ENCODE measurements at regions not wholly inside any gene's neighbourhood (a gene's known extent, or its start where the extent isn't known, plus 50 kb on each side); places are given as distances from the start of the nearest gene placed in this dataset.
A peak's percentile ranks its signal among the peaks of the same experiment; 100 is the strongest.

DNA sequence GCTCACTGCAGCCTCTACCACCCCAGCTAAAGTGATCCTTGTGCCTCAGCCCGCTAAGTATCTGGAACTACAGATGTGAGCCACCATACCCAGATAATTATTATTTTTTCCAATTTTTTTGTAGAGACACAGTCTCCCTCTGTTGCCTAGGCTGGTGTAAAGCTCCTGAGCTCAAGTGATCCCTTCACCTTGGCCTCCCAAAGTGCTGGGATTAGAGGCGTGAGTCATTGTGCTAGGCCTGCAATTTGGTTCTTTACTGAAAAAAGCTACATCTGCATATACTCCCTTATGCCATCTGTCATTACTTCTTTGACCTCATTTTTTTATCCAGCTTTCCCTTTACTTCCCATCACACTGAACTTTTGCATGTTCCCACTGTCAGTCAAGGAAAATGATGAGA lies 2012.4 kb upstream of the IGFBP7 start:
- H2BK120ac ChIP-seq (ENCODE audit: low read depth, low read length, poor library complexity, severe bottlenecking) = no peak overlapping the region
- no peak overlapping the region for H4K91ac ChIP-seq (ENCODE audit: insufficient read length, low read depth, low read length)
- no peak overlapping the region for H3K18ac ChIP-seq (ENCODE audit: insufficient read length, low read depth, low read length)
- no peak overlapping the region for H3K23ac ChIP-seq (ENCODE audit: insufficient read length, low read depth, low read length)
- H3K79me1 ChIP-seq (ENCODE audit: insufficient read depth, low read depth, low read length, poor library complexity, severe bottlenecking) = no peaks in the 10 kb centered on the region
- no peak overlapping the region for H2AK5ac ChIP-seq (ENCODE audit: insufficient read length, low read length)
- Mint-ChIP-seq H3K27ac (peak overlapping the region in 2 of 3 experiments; percentile 22 to 90; a peak in 2 of 7 replicates), H3K36me3 (ENCODE audit: insufficient read depth in 1 of 3, low read depth in 3 of 3) (no peaks in the 10 kb centered on the region), H3K27me3 (ENCODE audit: low read depth) (no peaks in the 10 kb centered on the region), H3K9me3 (no peaks in the 10 kb centered on the region), H3K4me1 (peaks cover 15 to 17% of the 10 kb centered on the region in 2 experiments), H3K4me3 (no peak overlapping the region)
- no peaks in the 10 kb centered on the region for H3K23me2 ChIP-seq (ENCODE audit: insufficient read length, low read depth, low read length, poor library complexity, severe bottlenecking)
- H3K27ac ChIP-seq (ENCODE audit: insufficient read length, low read depth, low read length) = no peak overlapping the region
- H3K4ac ChIP-seq (ENCODE audit: low read depth, low read length) = no peak overlapping the region
- no peak overlapping the region for H4K8ac ChIP-seq (replicated peaks; ENCODE audit: insufficient read length, low read depth, low read length)
- DNase-seq = no peak
- H3K56ac ChIP-seq (ENCODE audit: insufficient read length, low read depth, low read length) = no peak overlapping the region
- no peak overlapping the region for H2BK20ac ChIP-seq (ENCODE audit: low read depth, low read length, poor library complexity, severe bottlenecking)
- H3T11ph ChIP-seq (ENCODE audit: low read length) = no peak overlapping the region
- H2AFZ ChIP-seq (ENCODE audit: low read length) = no peak overlapping the region
- no peaks in the 10 kb centered on the region for H3K9me3 ChIP-seq (ENCODE audit: control insufficient read depth, low read depth, low read length)
- no CpG with 5 or more reads among the region's 2 CpGs for WGBS (ENCODE audit: extremely low coverage, insufficient read length, low lambda C conversion rate)
- TF ChIP-seq, protein P1, sequence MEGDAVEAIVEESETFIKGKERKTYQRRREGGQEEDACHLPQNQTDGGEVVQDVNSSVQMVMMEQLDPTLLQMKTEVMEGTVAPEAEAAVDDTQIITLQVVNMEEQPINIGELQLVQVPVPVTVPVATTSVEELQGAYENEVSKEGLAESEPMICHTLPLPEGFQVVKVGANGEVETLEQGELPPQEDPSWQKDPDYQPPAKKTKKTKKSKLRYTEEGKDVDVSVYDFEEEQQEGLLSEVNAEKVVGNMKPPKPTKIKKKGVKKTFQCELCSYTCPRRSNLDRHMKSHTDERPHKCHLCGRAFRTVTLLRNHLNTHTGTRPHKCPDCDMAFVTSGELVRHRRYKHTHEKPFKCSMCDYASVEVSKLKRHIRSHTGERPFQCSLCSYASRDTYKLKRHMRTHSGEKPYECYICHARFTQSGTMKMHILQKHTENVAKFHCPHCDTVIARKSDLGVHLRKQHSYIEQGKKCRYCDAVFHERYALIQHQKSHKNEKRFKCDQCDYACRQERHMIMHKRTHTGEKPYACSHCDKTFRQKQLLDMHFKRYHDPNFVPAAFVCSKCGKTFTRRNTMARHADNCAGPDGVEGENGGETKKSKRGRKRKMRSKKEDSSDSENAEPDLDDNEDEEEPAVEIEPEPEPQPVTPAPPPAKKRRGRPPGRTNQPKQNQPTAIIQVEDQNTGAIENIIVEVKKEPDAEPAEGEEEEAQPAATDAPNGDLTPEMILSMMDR (conservative IDR thresholded peaks at IDR 0.05) = no peak
- H3K27me3 ChIP-seq (ENCODE audit: insufficient read depth, low read length) = no peaks in the 10 kb centered on the region
- no peak overlapping the region for H2BK5ac ChIP-seq (ENCODE audit: insufficient read length, low read length)
- no peak overlapping the region for H4K5ac ChIP-seq (ENCODE audit: insufficient read length, low read depth, low read length)
- no peak overlapping the region for H3K9ac ChIP-seq (ENCODE audit: extremely low read depth, insufficient read length, low read length)
- H2BK12ac ChIP-seq (ENCODE audit: insufficient read length, low read depth, low read length) = no peak overlapping the region
- no peak overlapping the region for H3K14ac ChIP-seq (ENCODE audit: insufficient read depth, low read length)
- no peak overlapping the region for H2BK15ac ChIP-seq (ENCODE audit: low read depth, low read length)
- no peak overlapping the region for H3K4me2 ChIP-seq (ENCODE audit: insufficient read depth, insufficient read length, low read length)
- peaks cover 3% of the 10 kb centered on the region for H3K4me1 ChIP-seq (ENCODE audit: insufficient read depth, low read length)
- no peaks in the 10 kb centered on the region for H3K79me2 ChIP-seq (ENCODE audit: insufficient read depth, low read length)
- no peaks in the 10 kb centered on the region for H4K20me1 ChIP-seq (ENCODE audit: control insufficient read depth, insufficient read depth, insufficient read length)

All from H9 (cell line).